ENCODE measurements at regions not wholly inside any gene's neighbourhood (a gene's known extent, or its start where the extent isn't known, plus 50 kb on each side); places are given as distances from the start of the nearest gene placed in this dataset.

DNA sequence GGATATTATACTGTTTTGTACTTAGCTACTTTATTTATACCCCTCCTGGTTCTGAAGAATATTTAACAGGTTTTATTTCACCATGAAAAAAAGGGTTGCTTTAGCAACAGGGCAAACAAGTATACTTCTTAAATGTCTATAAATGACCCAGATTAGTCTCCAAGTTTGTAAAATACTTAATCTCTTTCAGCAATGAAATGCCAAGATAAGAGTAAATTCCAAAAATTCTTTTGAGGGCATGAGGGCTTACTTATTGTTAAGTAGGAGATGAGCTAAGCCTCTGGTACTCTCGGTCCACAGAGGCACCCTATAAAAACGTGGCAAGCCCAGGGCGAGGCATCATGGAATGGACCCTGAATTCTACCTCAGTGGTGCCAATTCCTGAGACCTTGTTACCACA lies 264.8 kb upstream of the NSMCE3 start:
- TF ChIP-seq, protein P1, sequence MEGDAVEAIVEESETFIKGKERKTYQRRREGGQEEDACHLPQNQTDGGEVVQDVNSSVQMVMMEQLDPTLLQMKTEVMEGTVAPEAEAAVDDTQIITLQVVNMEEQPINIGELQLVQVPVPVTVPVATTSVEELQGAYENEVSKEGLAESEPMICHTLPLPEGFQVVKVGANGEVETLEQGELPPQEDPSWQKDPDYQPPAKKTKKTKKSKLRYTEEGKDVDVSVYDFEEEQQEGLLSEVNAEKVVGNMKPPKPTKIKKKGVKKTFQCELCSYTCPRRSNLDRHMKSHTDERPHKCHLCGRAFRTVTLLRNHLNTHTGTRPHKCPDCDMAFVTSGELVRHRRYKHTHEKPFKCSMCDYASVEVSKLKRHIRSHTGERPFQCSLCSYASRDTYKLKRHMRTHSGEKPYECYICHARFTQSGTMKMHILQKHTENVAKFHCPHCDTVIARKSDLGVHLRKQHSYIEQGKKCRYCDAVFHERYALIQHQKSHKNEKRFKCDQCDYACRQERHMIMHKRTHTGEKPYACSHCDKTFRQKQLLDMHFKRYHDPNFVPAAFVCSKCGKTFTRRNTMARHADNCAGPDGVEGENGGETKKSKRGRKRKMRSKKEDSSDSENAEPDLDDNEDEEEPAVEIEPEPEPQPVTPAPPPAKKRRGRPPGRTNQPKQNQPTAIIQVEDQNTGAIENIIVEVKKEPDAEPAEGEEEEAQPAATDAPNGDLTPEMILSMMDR (IDR thresholded peaks at IDR 0.05) = no peak
- TF ChIP-seq EZH2 (IDR thresholded peaks at IDR 0.05) = no peak
